Dermis blood vessel endothelial cell (primary cell): ENCODE measurements at regions not wholly inside any gene's neighbourhood (a gene's known extent, or its start where the extent isn't known, plus 50 kb on each side); places are given as distances from the start of the nearest gene placed in this dataset.
"Not testable (repeated sequence)": the region's sequence is repeated elsewhere in the genome, so short reads cannot be mapped to it uniquely, and the experiment has no call there.

ENCODE experiments used
- DNase-seq: peaks from one replicate; pipeline ENCODE4 v3.0.0; 2010

GRCh38 chr6:94902974-94903628 lies 674.2 kb upstream of the MANEA start:
- DNase-seq: no peak

GRCh38 chr6:94899191-94899590 lies 678.1 kb upstream of the MANEA start:
- DNase-seq: no peak

- DNase-seq: no peak
These were observed 683.0 kb upstream of the MANEA start for GRCh38 chr6:94894300-94894699.

- no peak for DNase-seq
These were observed 684.0 kb upstream of the MANEA start for GRCh38 chr6:94893327-94893726.

- DNase-seq: not testable (repeated sequence)
These were observed 703.5 kb upstream of the MANEA start for GRCh38 chr6:94873819-94874218.

- DNase-seq: no peak
These were observed 715.2 kb upstream of the MANEA start for GRCh38 chr6:94862112-94862511.

- DNase-seq: no peak
These were observed 717.4 kb upstream of the MANEA start for GRCh38 chr6:94859924-94860323.

GRCh38 chr6:94856999-94857398 lies 720.3 kb upstream of the MANEA start:
- not testable (repeated sequence) for DNase-seq

- DNase-seq: not testable (repeated sequence)
These were observed 726.0 kb upstream of the MANEA start for GRCh38 chr6:94851329-94851728.

- no peak for DNase-seq
These were observed 731.6 kb upstream of the MANEA start for GRCh38 chr6:94845742-94846141.

- DNase-seq: no peak
These were observed 742.1 kb upstream of the MANEA start for GRCh38 chr6:94835264-94835663.

GRCh38 chr6:94813806-94814205 lies 763.5 kb upstream of the MANEA start:
- DNase-seq: no peak

GRCh38 chr6:94801344-94801743 lies 776.0 kb upstream of the MANEA start:
- DNase-seq: no peak

GRCh38 chr6:94785514-94785913 lies 791.8 kb upstream of the MANEA start:
- no peak for DNase-seq

- DNase-seq: not testable (repeated sequence)
These were observed 792.3 kb upstream of the MANEA start for GRCh38 chr6:94785081-94785480.

- no peak for DNase-seq
These were observed 808.1 kb upstream of the MANEA start for GRCh38 chr6:94769197-94769596.

- no peak for DNase-seq
These were observed 825.5 kb upstream of the MANEA start for GRCh38 chr6:94751641-94752329.

- DNase-seq: no peak
These were observed 841.1 kb upstream of the MANEA start for GRCh38 chr6:94736236-94736635.

GRCh38 chr6:94735270-94735669 lies 842.1 kb upstream of the MANEA start:
- DNase-seq: no peak

GRCh38 chr6:94734751-94735150 lies 842.6 kb upstream of the MANEA start:
- no peak for DNase-seq

- DNase-seq: no peak
These were observed 844.3 kb upstream of the MANEA start for GRCh38 chr6:94733066-94733465.

GRCh38 chr6:94727710-94728109 lies 849.6 kb upstream of the MANEA start:
- DNase-seq: no peak

- no peak for DNase-seq
These were observed 855.9 kb upstream of the MANEA start for GRCh38 chr6:94721459-94721858.

GRCh38 chr6:94713446-94713845 lies 863.9 kb upstream of the MANEA start:
- no peak for DNase-seq

- no peak for DNase-seq
These were observed 878.6 kb upstream of the MANEA start for GRCh38 chr6:94698773-94699172.
